ENCODE measurements at regions not wholly inside any gene's neighbourhood (a gene's known extent, or its start where the extent isn't known, plus 50 kb on each side); places are given as distances from the start of the nearest gene placed in this dataset.
"Not testable (repeated sequence)": the region's sequence is repeated elsewhere in the genome, so short reads cannot be mapped to it uniquely, and the experiment has no call there.

DNA sequence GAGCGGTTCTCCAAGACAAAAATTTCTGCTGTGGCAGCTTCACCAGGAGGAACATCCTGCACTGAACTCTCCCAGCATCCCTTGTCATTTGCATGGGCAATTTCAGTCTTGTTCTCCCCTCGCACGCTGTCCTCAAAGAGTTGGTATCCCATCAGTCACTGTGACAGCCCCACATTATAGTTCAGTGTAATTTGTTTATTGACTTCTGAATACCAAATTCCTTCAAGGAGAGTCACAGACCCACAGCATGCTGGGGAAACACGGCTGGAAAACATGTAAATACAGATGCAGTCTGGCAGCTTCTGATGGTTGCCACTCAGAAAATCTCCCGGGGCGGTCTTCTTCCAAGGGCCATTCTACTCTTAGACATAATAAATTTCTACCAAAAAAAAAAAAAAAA, 151.0 kb upstream of the NEBL start:
- Mint-ChIP-seq H3K36me3 (no peaks in the 10 kb centered on the region), H3K4me1 (ENCODE audit: low read depth in 2 of 2) (no peaks in the 10 kb centered on the region), H3K4me3 (no peak overlapping the region), H3K27ac (no peak overlapping the region), H3K9me3 (no peaks in the 10 kb centered on the region), H3K27me3 (peaks cover 4 to 15% of the 10 kb centered on the region in 2 donors)
- ATAC-seq = no peak
- no peak for DNase-seq (ENCODE audit: low spot score)

DNA sequence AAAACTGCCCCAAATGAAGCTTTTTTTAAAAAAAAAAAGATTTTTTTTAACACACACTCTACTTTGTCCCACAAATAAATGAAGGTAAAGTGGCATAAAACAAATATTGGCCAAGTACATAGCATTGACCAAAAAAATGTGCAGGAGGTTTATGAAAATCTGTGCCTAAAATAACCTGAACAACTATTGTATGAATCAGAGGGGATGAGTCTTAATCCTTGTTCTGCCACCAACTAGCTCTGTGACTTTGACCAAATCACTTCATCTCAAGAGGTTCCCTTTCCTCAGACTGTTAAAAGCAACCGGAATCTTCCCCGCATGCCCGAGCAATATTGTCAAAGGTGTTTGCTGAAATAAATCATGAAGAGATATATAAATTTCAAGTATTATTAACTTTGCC, 150.4 kb upstream of the NEBL start:
- H3K36me3 Mint-ChIP-seq = no peaks in the 10 kb centered on the region
- no peak for DNase-seq (ENCODE audit: low spot score)
- H3K4me3 Mint-ChIP-seq = no peak overlapping the region
- no peak overlapping the region for H3K27ac Mint-ChIP-seq
- H3K4me1 Mint-ChIP-seq (ENCODE audit: low read depth in 2 of 2) = no peaks in the 10 kb centered on the region
- no peak for ATAC-seq
- H3K9me3 Mint-ChIP-seq = no peaks in the 10 kb centered on the region
- H3K27me3 Mint-ChIP-seq = peaks cover 4 to 15% of the 10 kb centered on the region in 2 donors

DNA sequence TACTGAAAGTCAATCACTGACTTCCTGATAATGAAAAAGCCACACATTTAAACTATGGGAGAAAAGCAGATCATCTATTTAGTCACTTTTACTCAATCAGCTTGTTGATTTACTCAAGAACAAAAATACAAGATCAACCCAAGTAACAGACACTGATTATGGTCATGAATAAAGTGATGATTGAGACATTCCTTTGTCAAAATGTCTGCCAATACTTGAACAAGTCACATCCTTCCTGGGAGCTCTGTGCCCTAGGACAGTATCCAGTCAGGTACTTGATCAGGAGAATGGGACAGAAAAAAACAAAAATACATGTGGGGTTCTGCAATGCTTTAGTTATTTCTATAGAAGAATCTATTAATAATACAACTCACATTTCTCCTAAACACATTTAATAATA, 150.0 kb upstream of the NEBL start:
- Mint-ChIP-seq H3K4me3 (no peak overlapping the region), H3K27me3 (peaks cover 4 to 15% of the 10 kb centered on the region in 2 donors), H3K9me3 (no peaks in the 10 kb centered on the region), H3K4me1 (ENCODE audit: low read depth in 2 of 2) (no peaks in the 10 kb centered on the region), H3K27ac (no peak overlapping the region), H3K36me3 (no peaks in the 10 kb centered on the region)
- ATAC-seq = no peak
- no peak for DNase-seq (ENCODE audit: low spot score)

DNA sequence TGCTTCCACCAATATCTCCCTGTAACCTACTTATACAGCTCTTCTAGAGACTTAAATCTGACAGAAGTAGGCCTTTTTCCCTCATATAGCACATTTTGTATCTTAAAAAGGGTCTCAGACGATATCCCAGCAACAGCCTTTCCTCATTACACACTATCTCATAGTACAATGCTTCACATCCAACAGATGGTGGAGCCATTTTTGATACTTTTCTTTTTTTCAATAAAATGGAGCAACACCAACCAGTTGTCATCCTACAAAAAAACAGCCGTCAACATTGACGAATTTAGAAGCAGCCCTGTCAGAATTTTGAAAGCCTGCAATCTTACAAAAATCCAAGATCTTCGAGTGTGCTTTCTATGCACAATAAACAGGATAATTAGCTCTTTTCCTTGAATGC, 145.9 kb upstream of the NEBL start:
- Mint-ChIP-seq H3K9me3 (peaks cover 2% of the 10 kb centered on the region), H3K27me3 (peaks cover 4 to 22% of the 10 kb centered on the region in 2 donors), H3K27ac (no peak overlapping the region), H3K36me3 (no peaks in the 10 kb centered on the region), H3K4me3 (no peak overlapping the region), H3K4me1 (ENCODE audit: low read depth in 2 of 2) (no peaks in the 10 kb centered on the region)
- DNase-seq (ENCODE audit: low spot score) (no peak), ATAC-seq (no peak)

DNA sequence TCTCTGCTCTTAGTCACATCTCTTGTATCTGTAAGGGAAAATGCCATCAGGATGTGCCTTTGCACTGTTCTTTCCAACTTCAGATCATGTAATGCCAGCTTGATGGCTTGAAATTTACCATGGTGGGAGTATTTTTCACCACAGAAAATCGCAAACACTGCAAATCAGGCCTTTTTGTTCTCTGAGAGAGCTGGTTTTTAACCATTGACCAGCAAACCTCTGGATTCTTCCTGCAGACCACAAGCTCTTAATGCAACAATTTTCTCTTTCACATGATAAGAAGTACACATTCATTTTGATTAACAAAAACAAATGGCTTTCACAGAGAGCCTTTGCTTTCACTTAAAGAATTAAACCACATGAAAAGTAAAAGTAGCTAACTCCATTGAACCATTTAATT, 145.4 kb upstream of the NEBL start:
- peaks cover 2% of the 10 kb centered on the region for H3K9me3 Mint-ChIP-seq
- peaks cover 4 to 22% of the 10 kb centered on the region in 2 donors for H3K27me3 Mint-ChIP-seq
- H3K4me3 Mint-ChIP-seq = no peak overlapping the region
- H3K27ac Mint-ChIP-seq = no peak overlapping the region
- DNase-seq (ENCODE audit: low spot score) = no peak
- no peaks in the 10 kb centered on the region for H3K4me1 Mint-ChIP-seq (ENCODE audit: low read depth in 2 of 2)
- H3K36me3 Mint-ChIP-seq = no peaks in the 10 kb centered on the region
- no peak for ATAC-seq

DNA sequence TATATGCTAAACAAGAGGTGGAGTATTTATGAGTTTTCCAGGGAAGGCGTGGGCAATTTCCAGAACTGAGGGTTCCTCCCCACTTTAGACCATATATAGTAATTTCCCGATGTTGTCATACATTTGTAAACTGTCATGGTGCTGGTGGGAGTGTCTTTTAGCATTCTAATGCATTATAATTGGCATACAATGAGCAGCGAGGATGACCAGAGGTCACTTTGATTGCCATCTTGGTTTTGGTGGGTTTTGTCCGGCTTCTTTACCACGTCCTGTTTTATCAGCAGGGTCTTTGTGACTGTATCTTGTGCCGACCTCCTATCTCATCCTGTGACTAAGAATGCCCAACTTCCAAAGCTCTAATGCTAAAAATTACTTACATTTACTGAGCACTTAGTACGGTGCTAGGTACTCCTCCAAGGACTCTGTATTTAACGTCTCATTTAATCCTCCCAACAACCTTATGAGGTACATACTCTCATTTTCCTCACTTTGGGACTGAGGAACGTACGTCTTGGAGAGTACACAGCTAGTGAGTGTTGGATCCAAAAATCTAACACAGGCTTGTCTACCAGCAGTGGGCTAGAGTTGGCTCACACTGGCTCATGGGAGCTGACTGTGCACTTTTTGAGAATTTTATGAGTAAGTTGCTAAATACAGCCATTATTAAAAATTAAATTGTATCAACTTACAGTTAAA, 144.8 kb upstream of the NEBL start:
- DNase-seq (ENCODE audit: low spot score) (no peak), ATAC-seq (no peak)
- Mint-ChIP-seq H3K36me3 (no peaks in the 10 kb centered on the region), H3K4me1 (ENCODE audit: low read depth in 2 of 2) (no peaks in the 10 kb centered on the region), H3K4me3 (no peak overlapping the region), H3K27ac (no peak overlapping the region), H3K27me3 (peaks cover 4 to 22% of the 10 kb centered on the region in 2 donors), H3K9me3 (peaks cover 2% of the 10 kb centered on the region)

DNA sequence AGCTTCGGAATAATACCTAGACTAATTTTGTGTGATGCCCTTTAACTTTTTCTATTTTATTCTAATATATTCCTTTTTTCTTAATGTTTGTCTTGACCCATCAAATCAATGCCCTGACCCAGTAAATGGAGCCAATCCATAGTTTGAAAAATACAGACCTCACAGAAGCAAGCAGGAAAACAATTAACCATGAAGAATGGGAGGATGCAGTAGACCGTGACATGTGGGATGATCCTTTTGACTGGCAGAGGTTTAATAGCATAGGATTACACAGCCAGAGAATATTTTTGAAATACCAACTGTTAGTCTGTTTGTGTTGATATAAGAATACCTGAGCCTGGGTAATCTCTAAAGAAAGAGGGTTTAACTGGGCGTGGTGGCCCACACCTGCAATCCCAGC, 142.6 kb upstream of the NEBL start:
- Mint-ChIP-seq H3K4me1 (ENCODE audit: low read depth in 2 of 2) (no peaks in the 10 kb centered on the region), H3K27ac (no peak overlapping the region), H3K4me3 (no peak overlapping the region), H3K9me3 (peaks cover 2% of the 10 kb centered on the region), H3K27me3 (peaks cover 3 to 11% of the 10 kb centered on the region in 2 donors), H3K36me3 (no peaks in the 10 kb centered on the region)
- ATAC-seq (no peak), DNase-seq (ENCODE audit: low spot score) (no peak)

DNA sequence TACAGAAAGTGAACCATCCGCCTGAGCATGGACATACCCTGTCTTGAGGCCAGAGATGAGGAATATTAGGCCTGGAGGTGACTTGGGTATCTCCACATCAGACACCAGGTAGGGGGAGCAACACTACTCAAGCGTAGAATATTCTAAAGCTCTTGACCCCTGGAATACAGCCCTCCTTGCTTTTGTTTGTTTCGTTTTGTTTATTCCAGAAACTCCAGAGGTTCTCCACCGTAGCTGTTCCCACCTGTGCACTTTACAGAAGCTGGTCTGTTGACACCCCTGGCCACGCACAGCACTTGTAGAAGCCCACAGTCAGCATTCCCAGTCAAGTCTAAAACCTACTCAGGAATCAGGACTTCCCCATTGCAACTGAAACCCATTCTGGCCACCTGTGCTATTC, 139.6 kb upstream of the NEBL start:
- DNase-seq (ENCODE audit: low spot score) (no peak), ATAC-seq (no peak)
- Mint-ChIP-seq H3K36me3 (no peaks in the 10 kb centered on the region), H3K27ac (no peak overlapping the region), H3K27me3 (peaks cover 0 to 6% of the 10 kb centered on the region in 2 donors), H3K9me3 (peaks cover 2% of the 10 kb centered on the region), H3K4me3 (no peak overlapping the region), H3K4me1 (ENCODE audit: low read depth in 2 of 2) (no peaks in the 10 kb centered on the region)

DNA sequence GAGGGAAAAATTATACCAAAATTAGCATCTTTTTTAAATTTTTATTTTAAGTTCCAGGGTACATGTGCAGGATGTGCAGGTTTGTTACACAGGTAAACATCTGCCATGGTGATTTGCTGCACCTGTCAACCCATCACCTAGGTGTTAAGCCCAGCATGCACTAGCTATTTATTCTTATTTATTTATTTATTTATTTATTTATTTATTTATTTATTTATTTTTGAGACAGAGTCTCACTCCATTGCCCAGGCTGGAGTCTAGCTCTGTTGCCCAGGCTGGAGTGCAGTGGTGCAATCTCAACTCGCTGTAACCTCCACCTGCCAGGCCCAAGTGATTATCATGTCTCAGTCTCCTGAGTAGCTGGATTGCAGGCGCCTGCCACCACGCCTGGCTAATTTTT, 137.7 kb upstream of the NEBL start:
- not testable (repeated sequence) for ATAC-seq; H3K36me3 Mint-ChIP-seq; DNase-seq (ENCODE audit: low spot score); H3K4me3 Mint-ChIP-seq; H3K27ac Mint-ChIP-seq; H3K27me3 Mint-ChIP-seq; H3K4me1 Mint-ChIP-seq (ENCODE audit: low read depth in 2 of 2); H3K9me3 Mint-ChIP-seq

DNA sequence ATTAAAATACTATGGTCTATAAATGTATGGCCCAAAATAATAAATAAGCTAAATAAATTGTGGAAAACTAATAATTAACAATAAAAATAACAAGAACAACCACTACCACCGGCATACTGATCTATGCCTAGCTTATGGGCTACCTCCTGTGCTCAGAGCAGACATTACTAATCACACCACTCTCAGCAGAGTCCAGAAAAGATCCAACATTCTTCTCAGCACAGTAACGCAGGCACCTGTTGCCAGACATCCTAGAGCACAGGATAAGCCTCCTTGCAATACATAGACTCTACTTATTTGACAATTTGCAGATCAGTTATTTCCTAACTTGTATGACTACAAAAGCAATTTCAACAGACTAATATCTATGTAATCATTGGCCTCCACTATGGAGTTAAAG, 137.1 kb upstream of the NEBL start:
- DNase-seq (ENCODE audit: low spot score) = no peak
- no peaks in the 10 kb centered on the region for H3K4me1 Mint-ChIP-seq (ENCODE audit: low read depth in 2 of 2)
- H3K27ac Mint-ChIP-seq = no peak overlapping the region
- ATAC-seq = no peak
- no peaks in the 10 kb centered on the region for H3K36me3 Mint-ChIP-seq
- H3K9me3 Mint-ChIP-seq = peaks cover 11% of the 10 kb centered on the region
- H3K27me3 Mint-ChIP-seq = peaks cover 0 to 7% of the 10 kb centered on the region in 2 donors
- H3K4me3 Mint-ChIP-seq = no peak overlapping the region

DNA sequence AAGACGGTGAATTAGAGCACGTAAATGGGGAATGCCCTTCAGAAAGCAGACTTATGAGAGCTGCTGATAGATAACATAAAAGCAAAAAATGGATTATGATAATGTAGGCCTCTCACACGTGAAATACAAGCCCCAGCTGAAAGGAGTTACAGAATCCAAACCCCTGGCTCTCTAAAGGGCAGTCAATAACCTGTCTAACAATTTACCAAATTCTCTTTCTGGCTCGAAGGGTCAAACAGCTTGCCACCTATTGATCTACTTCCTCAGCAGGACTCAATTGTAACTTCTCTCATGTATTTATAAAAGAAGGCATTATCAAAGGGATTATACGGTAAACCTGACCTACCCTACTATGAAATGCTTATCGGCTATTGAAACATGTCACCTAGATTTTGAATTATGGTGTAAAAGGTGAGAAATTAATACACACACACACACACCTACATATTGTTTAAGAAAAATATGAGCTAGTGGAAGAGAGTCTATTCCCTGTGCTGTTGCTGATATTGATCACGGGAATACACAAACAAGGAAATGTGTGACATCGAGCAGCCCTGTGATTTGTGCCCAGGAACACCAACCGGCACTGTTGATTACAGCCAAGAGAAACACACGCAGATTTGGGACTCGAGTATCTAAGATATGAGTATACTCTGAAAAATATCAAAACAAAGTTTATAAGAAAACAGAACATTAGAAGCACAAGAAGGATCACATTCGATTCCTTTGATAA, 135.6 kb upstream of the NEBL start:
- DNase-seq (ENCODE audit: low spot score) = no peak
- no peak for ATAC-seq
- H3K27ac Mint-ChIP-seq = no peak overlapping the region
- no peaks in the 10 kb centered on the region for H3K4me1 Mint-ChIP-seq (ENCODE audit: low read depth in 2 of 2)
- peaks cover 11% of the 10 kb centered on the region for H3K9me3 Mint-ChIP-seq
- no peaks in the 10 kb centered on the region for H3K36me3 Mint-ChIP-seq
- no peak overlapping the region for H3K4me3 Mint-ChIP-seq
- H3K27me3 Mint-ChIP-seq = peaks cover 0 to 9% of the 10 kb centered on the region in 2 donors

DNA sequence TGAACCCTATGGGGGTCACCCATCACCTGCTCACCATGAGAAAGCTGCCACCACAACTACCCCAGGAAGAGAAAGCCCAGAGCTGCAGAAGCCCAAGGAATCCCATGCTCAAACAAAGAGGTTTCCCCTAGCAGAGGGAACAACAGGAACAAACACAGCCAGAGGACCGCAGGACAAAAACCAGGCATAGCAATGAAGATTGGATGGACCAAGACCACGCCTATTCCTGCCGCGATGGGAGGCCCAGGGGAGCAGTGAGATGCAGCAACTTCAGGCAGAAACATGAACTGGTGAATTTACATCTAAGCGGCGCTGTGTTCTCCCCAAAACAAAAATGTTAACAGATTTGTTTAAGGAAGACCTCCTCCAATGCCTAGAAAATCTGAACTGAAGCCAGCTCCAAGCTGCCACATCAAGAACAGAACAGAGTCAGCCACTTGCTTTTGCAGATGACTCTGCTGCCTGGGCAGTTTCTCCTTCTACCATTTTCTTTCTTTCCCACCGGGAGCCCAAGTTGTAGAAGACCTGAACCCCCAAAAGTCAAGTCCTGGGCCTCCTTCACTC, 134.2 kb upstream of the NEBL start:
- no peak for DNase-seq (ENCODE audit: low spot score)
- no peak for ATAC-seq
- H3K36me3 Mint-ChIP-seq = no peaks in the 10 kb centered on the region
- no peak overlapping the region for H3K4me3 Mint-ChIP-seq
- H3K27ac Mint-ChIP-seq = no peak overlapping the region
- peaks cover 11% of the 10 kb centered on the region for H3K9me3 Mint-ChIP-seq
- H3K27me3 Mint-ChIP-seq = peaks cover 0 to 9% of the 10 kb centered on the region in 2 donors
- H3K4me1 Mint-ChIP-seq (ENCODE audit: low read depth in 2 of 2) = no peaks in the 10 kb centered on the region

DNA sequence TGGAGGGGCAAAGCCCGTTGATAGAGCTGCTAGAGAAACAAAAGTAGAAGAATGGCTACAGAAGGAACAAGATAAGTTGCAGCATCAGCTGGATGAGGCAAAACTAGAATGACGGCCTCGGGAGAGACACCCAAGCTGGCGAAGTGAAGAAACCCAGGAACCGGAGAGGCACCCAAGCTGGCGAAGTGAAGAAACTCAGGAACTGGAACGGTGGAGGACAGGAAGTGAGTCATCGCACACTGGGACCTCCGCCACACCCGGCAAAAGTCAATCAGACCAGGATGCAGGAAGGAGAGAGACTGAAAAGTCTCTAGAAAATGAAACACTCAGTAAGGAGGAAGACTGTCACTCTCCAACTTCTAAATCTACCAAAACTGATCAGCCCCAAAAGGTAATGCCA, 133.0 kb upstream of the NEBL start:
- no peak for ATAC-seq
- Mint-ChIP-seq H3K27me3 (peaks cover 0 to 9% of the 10 kb centered on the region in 2 donors), H3K9me3 (peaks cover 11% of the 10 kb centered on the region), H3K4me3 (no peak overlapping the region), H3K27ac (no peak overlapping the region), H3K36me3 (no peaks in the 10 kb centered on the region), H3K4me1 (ENCODE audit: low read depth in 2 of 2) (no peaks in the 10 kb centered on the region)
- no peak for DNase-seq (ENCODE audit: low spot score)

DNA sequence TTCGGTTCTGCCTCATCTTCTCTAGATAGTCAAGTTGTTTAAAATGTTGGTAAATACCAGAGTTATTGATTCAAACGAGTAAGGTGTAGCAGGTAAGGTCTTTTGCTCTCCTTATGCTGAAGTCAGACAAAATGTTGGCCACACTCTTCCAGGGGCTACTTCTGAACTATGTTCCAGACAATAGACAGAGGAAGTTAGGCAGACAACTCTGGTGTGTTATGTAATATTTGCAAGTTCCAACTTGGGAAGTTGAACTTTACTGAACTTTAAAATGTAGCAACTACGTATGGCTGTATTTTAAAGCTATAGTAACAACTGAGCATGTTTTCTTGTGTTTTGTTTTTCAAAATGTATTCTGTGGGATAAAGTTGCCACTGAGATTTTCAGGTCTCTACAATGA, 125.7 kb upstream of the NEBL start:
- Mint-ChIP-seq H3K36me3 (no peaks in the 10 kb centered on the region), H3K27me3 (peaks cover 5 to 14% of the 10 kb centered on the region in 2 donors), H3K4me1 (ENCODE audit: low read depth in 2 of 2) (peaks cover 0 to 4% of the 10 kb centered on the region in 2 donors), H3K9me3 (no peaks in the 10 kb centered on the region), H3K4me3 (no peak overlapping the region), H3K27ac (no peak overlapping the region)
- ATAC-seq = no peak
- no peak for DNase-seq (ENCODE audit: low spot score)
